Hematopoietic multipotent progenitor cell (in vitro differentiated cells): ENCODE measurements at regions not wholly inside any gene's neighbourhood (a gene's known extent, or its start where the extent isn't known, plus 50 kb on each side); places are given as distances from the start of the nearest gene placed in this dataset.

Experiments used
- DNase-seq, 3 donors: peaks; one replicate each; pipeline ENCODE4 v3.0.0-alpha.2; 2011 to 2015; ENCODE audit warnings: low read depth in 2 of 3, low spot score in 2 of 3

DNA sequence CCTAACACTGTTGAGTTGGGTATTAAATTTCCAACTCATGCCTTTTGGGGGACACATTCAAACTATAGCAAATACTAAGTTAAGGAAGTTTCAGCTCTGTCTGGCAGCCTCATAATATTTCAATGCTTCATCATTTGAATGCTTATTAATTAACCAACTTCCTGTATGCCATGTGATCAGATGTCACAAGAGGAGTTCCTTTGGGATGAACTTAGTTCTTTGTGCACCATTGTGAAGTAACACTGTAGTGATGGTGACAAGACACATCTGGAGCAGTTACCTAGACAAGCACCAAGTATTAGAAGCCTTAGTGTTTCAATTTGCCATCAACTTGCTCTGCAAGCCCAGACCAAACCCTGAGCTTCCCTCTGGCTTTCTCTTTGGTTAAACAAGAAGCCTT, 90.7 kb upstream of the IL12B start:
- no peak for DNase-seq

DNA sequence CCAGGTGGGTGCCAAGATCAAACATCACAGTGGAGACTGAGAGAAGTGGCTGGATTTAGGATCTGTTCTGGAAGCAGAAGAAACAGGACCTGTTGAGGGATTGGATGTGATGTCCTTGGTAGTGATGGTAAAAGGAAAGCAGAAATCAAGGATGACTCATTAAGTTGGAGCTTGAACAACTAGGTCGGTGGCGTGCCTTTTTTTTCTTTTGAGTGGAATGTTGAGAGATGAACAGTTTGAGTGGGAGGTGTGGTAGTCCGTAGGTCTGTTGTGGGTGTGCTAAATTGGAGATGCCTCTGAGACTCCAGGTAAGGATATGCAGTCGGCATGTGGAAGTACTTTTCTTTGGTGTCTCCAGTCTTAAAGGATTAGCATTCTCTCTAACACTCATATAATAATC, 92.1 kb upstream of the IL12B start:
- DNase-seq, result no peak

GRCh38 chr5:159422910-159423309, 92.6 kb upstream of the IL12B start:
- no peak for DNase-seq

- DNase-seq, result no peak
Measured at GRCh38 chr5:159424123-159424522, 93.8 kb upstream of the IL12B start.

GRCh38 chr5:159426694-159427093, 96.4 kb upstream of the IL12B start:
- no peak for DNase-seq

- DNase-seq, result peak in 2 of 3 donors; percentile 14 to 38
Measured at GRCh38 chr5:159427180-159428012, 97.1 kb upstream of the IL12B start.

GRCh38 chr5:159430361-159431012, 100.2 kb upstream of the IL12B start:
- DNase-seq, result no peak

GRCh38 chr5:159435855-159436254, 105.6 kb upstream of the IL12B start:
- DNase-seq, result no peak

DNA sequence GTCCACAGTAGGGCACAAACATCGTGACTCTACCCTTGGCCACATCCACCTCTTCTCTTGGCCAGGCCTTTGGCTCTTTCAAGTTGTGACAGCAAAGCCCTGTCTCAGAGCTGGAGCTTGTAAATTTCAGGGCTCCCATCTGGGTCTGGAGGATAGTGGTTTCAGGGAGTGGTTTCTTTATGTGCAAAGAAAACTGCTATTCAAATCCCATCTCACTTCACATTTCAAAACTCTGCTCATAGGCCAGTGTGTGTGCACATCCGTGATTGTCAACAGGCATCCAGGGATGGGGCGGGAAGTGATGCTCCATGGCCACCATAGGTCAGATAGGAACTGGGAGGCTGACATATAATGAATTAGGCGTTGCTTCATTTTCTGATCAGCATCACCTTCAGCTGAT, 107.8 kb upstream of the IL12B start:
- DNase-seq, result no peak

GRCh38 chr5:159439002-159439401, 108.7 kb upstream of the IL12B start:
- no peak for DNase-seq

GRCh38 chr5:159440235-159440634, 109.9 kb upstream of the IL12B start:
- no peak for DNase-seq

GRCh38 chr5:159440968-159441367, 110.7 kb upstream of the IL12B start:
- no peak for DNase-seq

- DNase-seq, result peak in 2 of 3 donors; percentile 5 to 17
Measured at GRCh38 chr5:159441441-159441840, 111.2 kb upstream of the IL12B start.

- no peak for DNase-seq
Measured at GRCh38 chr5:159442206-159442850, 112.0 kb upstream of the IL12B start.

- peak; percentile 3 to 69 (median 42) for DNase-seq
Measured at GRCh38 chr5:159444441-159445082, 114.3 kb upstream of the IL12B start.

DNA sequence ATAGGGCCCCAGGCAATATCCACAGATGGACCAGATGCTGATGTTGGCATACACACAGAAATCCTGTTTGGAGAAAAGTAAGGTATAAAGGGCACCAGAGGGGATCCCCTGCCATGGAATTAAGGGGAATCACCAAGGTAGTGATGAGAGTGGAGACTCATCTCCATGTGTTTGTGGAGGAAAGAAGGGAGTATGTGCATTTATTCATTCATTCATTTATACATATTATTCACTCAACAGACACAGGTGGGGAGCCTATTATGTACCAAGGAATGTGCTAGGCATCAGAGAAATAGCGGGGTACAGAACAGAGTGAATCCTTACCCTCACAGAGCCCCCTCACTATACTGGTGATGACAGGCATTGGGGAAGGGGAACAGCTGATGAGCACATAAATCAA, 116.8 kb upstream of the IL12B start:
- no peak for DNase-seq

DNA sequence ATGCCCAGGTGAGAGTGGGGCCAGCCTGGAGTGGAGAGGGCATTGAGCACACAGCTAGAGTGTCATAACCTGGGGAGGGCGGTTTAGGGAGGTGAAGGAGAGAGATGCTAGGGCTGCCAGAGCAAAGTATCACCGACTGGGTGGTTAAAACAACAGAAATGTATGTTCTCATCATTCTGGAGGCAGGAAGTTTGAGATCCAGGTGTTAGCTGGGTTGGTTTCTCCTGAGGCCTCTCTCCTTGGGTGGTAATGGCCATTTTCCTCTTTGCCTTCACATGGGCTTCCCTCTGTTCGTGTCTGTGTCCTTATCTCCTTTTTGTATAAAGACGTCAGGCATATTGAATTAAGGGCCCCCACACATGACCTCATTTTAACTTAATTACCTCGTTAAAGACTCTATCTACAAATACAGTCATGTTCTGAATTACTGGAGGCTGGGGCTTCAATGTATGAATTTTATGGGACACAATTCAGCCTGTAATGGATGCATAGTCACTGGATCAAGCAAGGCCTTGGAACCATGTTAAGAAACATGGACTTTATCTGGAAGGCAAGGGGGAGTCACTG, 118.6 kb upstream of the IL12B start:
- DNase-seq, result no peak

DNA sequence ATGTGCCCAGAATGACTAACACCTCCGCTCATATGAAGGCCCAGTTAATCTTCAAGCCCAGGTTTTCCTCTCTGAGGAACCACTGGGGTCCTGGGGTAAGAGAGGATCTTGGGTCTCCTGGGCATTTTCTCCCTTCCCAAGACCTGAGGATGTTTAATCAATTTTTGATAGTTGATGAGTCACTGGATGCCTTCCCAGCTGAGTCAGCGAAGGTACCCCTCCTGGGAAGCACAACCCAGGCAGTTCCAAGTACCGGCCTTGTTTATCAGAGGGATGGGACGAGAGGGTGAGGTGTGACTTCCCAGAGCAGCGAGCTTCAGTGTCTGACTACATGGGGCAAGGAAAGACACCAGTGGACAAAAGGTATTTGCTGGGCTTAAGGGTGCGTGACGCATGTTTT, 119.6 kb upstream of the IL12B start:
- DNase-seq, result no peak

GRCh38 chr5:159450417-159450816, 120.1 kb upstream of the IL12B start:
- DNase-seq, result no peak

DNA sequence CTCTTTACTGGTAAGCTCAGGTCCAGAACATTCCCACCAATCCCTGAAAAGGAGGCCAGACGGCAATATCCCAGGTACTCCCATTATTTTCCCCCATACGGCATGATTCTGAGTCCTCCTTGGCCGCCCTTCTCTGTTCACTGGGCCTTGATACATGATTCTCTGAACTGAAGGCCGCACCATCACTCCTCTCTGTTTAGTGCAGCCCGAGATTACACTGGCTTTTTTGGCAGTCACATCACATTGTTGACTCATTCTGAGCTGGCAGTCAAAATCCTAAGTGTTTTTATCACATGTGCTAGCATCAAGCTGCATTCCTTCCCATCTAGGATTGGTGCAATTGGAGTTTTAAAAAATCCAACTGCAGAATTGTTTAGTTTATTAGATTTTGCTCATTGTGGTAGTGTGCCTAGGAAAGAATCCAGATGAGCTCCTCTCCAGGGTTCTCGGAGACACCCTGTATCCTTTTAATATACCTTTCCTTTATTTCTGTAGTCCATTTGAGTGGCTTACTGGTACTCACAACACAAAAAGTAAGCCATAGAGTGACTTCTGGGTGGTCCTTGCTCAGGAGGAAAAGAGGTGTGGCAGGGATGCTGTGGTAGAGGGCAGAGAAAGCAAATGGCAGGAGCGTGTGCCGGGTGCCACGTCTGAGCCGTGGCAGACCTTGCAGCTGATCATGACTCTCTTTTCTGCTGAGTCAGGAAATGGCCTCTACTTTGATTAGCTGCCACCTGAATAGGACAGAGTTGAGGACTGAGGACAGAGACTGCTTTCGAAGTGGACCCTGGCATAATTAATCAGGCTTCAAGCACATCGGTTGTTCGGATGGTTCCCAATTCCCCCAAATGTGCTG, 121.1 kb upstream of the IL12B start:
- no peak for DNase-seq
